Ramos (cell line): ENCODE measurements at regions not wholly inside any gene's neighbourhood (a gene's known extent, or its start where the extent isn't known, plus 50 kb on each side); places are given as distances from the start of the nearest gene placed in this dataset.

Experiments
- in situ Hi-C: fragments of 300-500 bp; cut with MboI; formaldehyde crosslinking; loops from one replicate; pipeline ENCODE4 v1.14.3; 2022; ENCODE audit warnings: low sequenced_read_pairs; ENCODE audit not compliant: unreplicated experiment

DNA sequence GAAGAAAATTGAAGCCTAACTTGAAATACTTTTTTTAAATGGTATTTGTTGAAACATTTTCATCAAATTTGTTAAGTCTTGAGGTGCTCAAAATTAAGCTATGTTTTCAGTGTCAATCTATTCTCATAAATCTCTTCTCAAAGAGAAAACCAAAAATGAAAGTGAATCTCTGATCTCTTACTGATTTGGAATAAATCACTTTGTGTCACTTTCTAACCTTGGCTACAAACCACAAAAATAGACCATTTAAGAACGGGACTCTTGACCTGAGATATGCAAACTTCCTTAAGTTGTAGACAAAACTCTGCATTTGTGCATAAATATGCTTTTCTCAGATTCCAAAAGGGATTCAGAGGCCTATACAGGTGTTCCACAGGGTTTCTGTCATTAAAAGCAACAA lies 192.9 kb downstream of the SEC23A start:
- in situ Hi-C loops, result no loop called here

GRCh38 chr14:38904959-38905358 lies 198.1 kb downstream of the SEC23A start:
- in situ Hi-C loops, result no loop called here

GRCh38 chr14:38901791-38902190 lies 201.2 kb downstream of the SEC23A start:
- in situ Hi-C loops, result no loop called here

- in situ Hi-C loops, result no loop called here
These were observed 202.1 kb downstream of the SEC23A start for GRCh38 chr14:38900887-38901286.

DNA sequence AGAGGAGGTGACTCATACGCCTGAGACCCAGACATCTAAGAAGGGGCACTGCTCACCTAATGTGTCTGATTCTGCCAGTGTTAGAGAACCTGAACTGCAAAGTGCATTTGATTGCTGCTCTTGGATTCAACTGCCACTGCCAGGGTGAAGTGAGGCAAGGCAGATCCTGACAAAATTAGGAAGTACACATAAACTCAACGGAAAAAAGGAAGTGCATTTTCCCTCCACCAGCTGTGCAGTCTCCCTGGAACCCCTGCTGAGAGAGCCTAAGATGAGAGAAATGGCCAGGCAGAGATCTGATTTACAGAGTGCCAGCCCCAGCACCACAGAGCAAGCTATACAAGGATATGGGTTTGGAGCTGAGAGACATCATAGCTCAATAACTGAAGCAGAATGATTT lies 215.3 kb downstream of the SEC23A start:
- in situ Hi-C loops, result no loop called here

GRCh38 chr14:38884109-38884508 lies 218.9 kb downstream of the SEC23A start:
- in situ Hi-C loops, result no loop called here

DNA sequence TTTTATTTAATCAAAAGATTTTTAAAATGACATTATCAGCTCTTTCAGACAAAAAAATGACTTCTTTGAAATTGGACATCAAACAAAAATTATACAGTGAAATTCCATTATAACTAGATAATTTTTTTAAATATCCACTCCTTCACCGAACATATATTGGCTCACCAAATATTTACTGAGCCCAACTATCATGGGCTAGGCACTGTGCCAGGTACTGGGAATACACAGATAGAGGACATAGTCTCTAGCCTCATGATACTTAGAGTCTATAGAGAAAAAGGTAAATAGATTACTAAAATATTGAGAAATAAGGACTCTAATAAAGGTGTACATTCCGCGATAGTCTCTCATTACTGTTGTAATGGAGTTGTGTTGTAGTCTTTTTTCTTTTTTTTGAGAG lies 219.9 kb downstream of the SEC23A start:
- in situ Hi-C loops, result no loop called here

GRCh38 chr14:38882533-38882932 lies 220.5 kb downstream of the SEC23A start:
- in situ Hi-C loops, result no loop called here

DNA sequence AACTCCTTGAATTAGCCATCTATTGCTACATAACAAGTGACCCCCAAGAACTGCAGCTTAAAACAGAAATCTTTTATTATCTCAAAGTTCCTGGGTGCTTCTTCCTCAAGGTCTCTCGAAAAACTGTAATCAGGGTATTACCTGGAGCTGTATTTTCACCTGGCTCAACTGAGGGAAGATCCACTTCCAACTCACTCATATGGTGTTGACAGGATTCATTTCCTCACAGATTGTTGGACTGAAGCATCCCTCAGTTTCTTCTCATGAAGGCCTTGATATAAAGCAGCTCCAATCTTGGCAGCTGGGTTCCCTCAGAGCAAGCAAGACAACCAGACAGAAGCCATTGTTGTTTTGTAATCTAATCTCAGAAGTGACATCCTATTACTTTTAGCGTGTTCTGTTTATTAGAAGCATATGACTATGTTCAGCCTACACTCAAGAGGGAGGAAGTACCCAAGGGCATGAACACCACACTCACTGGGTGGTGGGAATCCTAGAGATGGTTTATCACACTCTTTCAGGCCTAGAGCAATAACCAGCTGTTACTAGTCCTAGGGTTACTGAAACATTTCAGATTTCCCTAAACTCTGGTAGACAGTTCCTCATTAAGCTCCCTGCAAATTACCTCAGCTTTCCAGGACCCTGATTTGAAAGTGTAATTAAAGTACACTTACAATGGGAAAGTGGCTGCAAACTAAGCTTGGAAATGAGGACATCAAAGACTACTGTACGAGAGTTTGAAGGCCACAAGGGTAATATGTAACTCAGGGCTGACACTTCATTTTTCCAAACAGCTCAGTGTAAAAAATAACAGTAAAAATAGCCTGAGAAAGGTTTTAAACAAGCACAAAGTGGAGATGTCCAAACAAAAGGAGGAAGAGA lies 222.2 kb downstream of the SEC23A start:
- in situ Hi-C loops, result no loop called here

- in situ Hi-C loops, result no loop called here
These were observed 225.2 kb downstream of the SEC23A start for GRCh38 chr14:38877744-38878388.

DNA sequence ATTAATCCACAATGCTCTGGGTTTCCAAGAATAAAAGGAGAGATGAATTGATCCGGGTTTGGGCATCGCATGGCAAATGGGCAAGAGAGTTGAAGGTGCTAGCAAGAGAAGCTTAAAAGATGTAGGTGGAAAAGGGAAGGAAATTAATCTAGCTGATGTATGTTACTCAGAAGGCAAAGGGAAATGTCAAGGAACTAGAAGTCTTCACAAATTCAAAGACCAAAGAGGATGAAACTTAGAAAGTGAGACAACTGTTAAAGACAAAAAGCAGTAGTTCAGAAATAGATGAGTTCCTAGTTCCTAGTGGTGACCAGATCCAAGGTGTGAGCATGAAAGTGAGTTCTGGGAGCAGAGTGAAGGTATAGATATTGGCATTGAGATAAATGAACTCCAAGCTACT lies 228.3 kb downstream of the SEC23A start:
- in situ Hi-C loops, result no loop called here

DNA sequence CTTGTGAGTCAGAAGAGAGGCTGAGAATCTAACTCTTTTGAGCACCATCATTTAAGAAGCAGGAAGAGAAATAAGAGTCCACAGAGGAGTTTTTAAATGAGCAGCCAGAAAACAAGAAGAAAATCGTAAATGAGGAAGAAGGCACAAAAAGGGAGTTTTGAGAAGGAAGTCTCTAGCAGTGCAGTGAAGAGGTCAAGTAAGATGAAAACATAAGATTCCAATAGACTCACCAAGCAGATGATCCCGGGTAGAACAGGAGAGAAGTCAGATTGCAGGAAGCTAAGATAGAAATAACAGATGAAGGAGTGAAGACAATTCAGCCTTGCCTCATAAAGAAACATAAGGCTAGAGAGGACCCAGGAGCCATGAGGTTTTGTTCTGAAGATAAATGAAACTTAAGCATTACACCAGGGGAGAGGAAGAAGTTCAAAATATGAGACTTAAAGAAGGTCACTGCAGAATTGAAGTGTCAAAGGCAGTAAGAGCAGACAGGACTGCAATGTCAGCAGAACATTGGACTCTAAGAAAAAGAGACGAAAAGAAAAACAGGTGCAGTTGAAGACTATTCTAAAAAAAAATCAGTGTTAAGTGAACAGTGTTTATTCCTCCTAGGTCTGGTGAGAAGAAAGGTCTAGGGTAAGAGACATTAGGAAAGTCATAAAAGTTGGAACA lies 229.0 kb downstream of the SEC23A start:
- in situ Hi-C loops, result no loop called here

DNA sequence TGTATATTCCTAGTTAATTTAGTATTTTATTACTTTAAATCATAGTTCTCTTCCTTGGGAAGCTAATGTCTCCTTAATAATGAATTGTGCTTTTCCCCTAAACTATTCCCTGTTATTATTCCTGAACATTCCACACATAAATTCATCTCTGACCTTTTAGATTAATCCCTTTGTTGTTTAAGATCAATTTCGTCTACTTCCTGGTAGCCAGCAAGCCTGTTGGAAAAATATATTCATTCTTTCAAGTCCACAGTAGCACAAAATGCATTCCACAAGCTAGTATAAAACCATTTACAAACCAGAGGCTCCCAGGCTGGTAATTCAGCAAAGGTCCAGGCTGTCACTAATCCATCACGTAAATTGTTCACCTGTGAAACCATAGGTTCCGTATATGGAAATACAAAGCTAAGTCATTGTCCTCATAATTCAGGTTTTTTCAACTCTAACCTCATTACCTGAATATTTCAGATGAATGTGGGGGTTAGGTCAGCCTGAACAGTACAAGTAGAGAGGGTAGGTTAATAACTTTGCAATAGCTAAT lies 232.7 kb downstream of the SEC23A start:
- in situ Hi-C loops, result no loop called here

- in situ Hi-C loops, result loop anchor here (10.0 kb wide), 1 partner anchor 964 kb away; no protein-coding TSS in a partner anchor
These were observed 234.4 kb downstream of the SEC23A start for GRCh38 chr14:38868399-38869290.

DNA sequence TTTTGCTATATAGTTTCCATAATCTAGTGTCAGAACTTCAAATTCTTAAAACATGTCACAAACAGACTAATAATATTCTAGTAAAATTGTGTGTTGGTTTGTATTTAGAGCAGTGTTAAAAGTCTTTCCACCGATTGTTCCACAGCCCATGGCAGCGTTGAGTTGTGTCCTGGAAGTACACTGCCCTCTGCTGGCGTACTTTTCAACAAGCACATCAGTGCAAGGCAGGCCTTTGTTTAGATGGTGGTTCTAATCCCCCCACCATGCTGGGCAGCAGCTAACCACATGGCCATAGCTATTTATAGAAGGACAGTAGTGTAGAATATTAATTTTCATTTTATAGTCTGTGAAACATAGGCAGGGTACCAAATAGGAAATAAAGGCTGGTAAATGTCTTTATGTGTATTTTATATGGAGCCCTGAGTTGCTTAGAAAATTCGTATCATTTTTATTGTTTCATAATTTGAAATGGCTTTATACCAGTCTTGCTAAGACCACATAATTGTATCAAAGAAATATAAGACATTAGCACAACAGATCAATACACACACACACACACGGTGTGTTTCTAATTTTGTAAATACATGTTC lies 235.4 kb downstream of the SEC23A start:
- in situ Hi-C loops, result loop anchor here (10.0 kb wide), 1 partner anchor 963 kb away; no protein-coding TSS in a partner anchor

DNA sequence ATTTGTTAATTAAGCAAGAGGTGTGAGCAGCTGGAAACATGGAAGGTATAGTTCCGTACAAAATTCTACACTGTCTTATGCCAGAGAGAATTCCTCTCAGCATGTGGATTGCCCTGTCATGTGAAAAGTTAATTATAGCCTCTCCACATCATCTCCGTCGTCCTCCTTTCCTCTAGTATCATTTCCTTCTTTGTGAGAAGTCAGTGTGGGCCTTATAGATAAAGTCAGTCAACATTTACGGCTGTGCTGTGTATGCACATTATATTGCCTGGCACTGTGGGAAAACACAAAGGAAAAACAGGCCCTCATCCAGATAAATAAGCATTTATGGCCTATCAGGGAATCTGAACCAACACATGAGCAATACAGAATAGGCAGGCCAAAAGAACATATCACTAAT lies 236.6 kb downstream of the SEC23A start:
- in situ Hi-C loops, result loop anchor here (10.0 kb wide), 1 partner anchor 962 kb away; no protein-coding TSS in a partner anchor

DNA sequence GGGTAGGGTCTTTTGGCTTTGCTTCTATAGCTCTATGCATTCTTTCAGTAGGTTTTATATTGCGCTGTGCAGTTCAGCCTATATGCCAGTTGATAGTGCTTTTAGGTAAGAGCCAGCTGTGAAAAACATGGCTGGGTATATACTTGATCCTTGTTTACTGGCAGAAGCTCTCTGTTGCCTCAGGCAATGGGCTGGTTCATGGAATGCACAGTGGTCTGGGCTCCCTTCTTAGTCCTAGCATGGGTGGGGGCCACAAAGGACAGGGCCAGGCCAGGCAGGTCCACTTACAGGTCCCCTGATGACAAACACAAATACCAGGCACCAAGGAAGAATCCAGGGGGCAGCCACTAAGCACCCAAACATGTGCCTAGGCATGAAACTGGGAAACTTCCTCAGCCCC lies 240.7 kb downstream of the SEC23A start:
- in situ Hi-C loops, result loop anchor here (10.0 kb wide), 1 partner anchor 958 kb away; no protein-coding TSS in a partner anchor

DNA sequence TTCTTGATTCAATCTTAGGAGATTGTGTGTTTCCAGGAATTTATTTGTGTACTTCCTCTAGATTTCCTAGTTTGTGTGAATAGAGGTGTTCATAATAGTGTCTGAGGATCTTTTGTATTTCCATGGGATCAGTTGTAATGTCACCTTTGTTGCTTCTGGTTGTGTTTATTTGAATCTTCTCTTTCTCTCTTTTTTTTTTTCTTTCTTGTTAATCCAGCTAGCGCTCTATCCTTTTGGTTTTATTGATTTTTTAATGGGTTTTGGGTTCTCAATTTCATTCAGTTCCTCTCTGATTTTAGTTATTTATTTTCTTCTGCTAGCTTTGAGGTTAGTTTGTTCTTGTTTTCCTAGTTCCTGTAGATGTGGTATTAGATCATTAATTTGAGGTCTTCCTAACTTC lies 242.5 kb downstream of the SEC23A start:
- in situ Hi-C loops, result loop anchor here (10.0 kb wide), 1 partner anchor 956 kb away; no protein-coding TSS in a partner anchor

- in situ Hi-C loops, result no loop called here
These were observed 246.2 kb downstream of the SEC23A start for GRCh38 chr14:38856798-38857197.
